ENCODE measurements at regions not wholly inside any gene's neighbourhood (a gene's known extent, or its start where the extent isn't known, plus 50 kb on each side); places are given as distances from the start of the nearest gene placed in this dataset.

DNA sequence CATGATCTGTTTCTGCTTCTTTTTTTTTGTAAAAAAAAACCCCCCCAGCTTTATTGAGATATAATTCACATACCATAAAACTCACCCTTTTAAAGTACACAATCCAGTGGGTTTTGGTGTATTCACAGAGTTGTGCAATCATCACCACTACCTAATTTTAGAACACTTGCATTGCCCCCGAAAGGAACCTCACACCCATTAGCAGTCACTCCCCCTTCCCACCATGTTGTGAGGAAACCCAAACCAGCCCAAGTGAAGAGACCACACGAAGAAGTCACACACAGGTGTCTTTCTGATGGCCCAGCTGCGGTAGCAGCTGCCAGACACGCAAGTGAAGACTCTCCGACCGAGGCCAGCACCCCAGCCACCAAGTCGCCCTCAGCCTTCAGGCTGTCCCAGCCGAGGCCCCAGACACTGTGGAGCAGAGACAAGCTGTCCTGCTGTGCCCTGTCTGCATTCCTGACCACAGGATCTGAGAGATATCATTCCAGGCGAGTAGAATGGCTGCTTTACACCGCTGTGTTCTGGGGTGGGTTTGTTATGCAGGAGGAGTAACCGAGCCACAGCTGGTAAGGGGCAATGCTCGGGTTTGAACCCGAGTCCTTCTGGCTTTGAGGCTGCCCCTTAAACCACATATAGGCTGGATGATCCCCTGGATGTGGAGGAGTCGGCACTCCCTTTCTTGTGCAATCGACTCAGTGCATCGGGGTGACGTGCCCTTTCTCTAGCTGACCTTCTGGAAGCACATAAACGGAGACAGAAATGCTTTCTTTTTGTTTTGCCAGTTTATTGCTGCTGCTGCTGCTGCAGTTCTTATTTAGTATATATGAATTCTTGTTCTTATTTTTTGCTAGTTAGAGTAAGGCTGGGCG lies 59.1 kb upstream of the PTPN1 start:
- TF ChIP-seq PAX5 (IDR thresholded peaks at IDR 0.05; ENCODE audit: insufficient read depth, low read length, severe bottlenecking), result no peak
- no peak for TF ChIP-seq POLR2A (IDR thresholded peaks at IDR 0.05; ENCODE audit: low read depth, low read length)
